GM19240 (cell line): ENCODE measurements at regions not wholly inside any gene's neighbourhood (a gene's known extent, or its start where the extent isn't known, plus 50 kb on each side); places are given as distances from the start of the nearest gene placed in this dataset.
"Not testable (repeated sequence)": the region's sequence is repeated elsewhere in the genome, so short reads cannot be mapped to it uniquely, and the experiment has no call there.

ENCODE experiments used
- DNase-seq: peaks from one replicate; pipeline ENCODE4 v3.0.0; 2011; ENCODE audit warnings: low spot score; ENCODE audit not compliant: insufficient read length

- no peak for DNase-seq
These were observed 224.1 kb downstream of the PHLDA1 start for GRCh38 chr12:75807494-75807893.

DNA sequence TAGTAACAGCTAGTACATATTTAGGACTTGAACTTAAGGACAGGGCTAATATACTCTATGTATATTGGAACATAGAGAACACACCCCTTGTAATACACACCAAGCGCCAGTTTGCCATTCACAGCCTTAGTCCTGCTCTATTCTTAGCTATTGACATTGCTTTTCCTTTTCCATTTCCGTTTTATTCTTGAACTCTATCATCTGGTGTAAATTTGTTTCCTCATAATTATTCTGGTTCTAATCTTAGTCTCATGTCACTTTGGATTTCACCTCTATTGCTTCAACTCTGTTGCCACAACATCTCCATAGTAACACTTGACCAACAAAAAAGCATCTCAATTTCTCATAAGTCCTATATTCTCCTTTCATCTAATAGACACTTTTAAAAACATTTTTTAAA, 225.7 kb downstream of the PHLDA1 start:
- no peak for DNase-seq

- DNase-seq = no peak
These were observed 226.3 kb downstream of the PHLDA1 start for GRCh38 chr12:75805320-75805719.

DNA sequence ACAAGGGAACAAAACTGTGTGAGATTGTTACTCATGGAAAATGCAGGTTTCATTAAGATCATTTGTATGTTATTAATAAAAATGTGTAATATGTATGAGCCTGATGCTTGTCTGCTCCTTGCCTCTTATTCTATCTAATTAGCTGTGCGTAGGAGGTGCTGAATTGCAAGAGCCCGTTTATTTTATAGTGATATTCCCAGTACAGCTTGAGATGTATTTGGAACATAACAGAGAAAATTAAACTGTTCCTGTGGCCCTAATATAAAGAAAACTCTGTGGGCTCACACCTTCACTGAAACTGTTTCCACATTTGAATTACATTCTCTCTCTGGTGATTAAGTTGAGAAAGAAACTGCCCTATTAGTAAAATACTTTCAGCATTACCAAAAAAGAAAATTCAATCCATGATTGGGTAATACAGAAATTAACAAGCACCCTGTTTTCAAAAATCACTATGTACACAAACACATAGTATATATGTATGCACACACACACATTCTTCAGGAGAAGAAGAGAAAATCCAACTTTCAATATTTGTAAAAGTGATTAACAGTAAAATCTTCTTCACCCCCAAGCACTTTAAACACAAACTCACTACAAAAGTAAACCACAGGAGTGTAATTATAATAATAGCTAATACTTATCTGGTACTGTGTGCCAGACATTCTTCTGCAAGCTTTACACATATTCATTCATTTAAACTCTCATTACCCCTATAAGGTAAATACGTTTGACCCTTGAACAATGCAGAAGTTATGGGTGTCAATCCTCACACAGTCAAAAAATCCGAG, 233.2 kb downstream of the PHLDA1 start:
- DNase-seq = no peak

DNA sequence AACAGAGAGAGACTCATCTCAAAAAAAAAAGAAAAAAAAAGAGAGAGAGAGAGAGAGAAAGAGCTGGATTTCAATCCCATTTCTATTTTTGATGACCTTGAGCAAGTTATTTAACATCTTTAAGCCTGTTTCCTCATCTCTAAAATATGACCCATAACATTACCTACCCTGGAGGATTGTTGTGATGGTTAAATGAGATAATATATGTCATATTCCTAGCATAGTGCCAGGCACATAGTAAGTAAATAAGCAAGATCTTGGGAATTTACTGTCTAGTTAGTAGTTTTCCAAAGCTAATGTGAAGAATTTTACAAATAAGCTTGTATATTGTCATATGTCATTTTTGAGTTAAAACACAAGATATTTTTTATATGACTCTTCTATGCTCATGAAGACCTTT, 236.5 kb downstream of the PHLDA1 start:
- no peak for DNase-seq

- no peak for DNase-seq
These were observed 238.9 kb downstream of the PHLDA1 start for GRCh38 chr12:75792687-75793086.

DNA sequence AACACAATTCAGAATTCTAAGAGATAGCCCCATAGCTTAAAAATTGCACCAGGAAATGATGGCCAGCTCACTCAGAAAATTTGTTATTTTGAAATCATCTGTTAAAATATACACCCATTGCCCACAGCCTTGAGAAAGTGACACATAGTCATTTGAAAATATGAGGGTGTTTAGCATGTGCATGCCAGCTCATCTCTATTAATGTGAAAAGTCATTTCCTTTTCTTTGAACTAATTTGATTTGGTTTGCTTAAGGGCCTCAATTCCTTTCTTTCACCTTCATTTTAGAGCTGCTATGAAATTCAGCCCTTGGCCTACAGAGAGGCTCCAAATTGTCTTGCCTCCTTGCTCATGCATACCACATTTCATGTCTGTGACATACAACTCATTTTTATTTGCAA, 241.4 kb downstream of the PHLDA1 start:
- DNase-seq = no peak

DNA sequence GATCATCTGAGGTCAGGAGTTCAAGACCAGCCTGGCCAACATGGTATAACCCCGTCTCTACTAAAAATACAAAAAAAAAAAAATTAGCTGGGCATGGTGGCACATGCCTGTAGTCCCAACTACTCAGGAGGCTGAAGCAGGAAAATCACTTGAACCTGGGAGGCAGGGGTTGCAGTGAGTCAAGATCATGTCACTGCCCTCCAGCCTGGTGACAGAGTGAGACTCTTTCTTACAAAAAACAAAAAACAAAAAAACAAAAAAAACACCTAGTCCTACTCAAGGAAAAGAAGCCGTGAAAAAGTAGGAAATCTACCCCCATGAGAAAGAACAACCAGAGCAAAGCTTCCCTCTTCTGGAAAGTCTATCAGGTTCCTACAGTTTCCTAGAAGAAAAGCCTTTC, 244.4 kb downstream of the PHLDA1 start:
- not testable (repeated sequence) for DNase-seq

DNA sequence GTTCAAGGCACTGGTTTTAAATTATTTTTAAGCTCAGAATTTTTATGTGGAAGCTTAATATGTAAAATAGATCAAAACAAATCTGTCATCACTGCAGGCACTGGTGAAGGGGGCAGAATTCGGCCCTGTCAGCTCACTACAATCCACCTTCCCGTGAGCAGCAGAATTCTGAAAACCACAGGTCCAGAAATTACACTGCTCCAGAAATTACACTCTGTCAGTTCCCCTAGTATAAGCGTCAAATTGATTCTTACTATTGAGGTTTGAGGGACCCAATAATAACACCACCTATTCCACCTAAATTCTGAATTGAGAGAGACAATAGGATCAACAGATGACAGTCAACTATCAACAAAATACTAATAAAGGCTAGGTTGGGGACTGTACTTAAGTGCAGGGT, 245.5 kb downstream of the PHLDA1 start:
- DNase-seq = no peak

- DNase-seq = no peak
These were observed 247.0 kb downstream of the PHLDA1 start for GRCh38 chr12:75784591-75784990.

GRCh38 chr12:75783093-75783877, 248.3 kb downstream of the PHLDA1 start:
- no peak for DNase-seq

GRCh38 chr12:75782069-75782581, 249.5 kb downstream of the PHLDA1 start:
- no peak for DNase-seq

DNA sequence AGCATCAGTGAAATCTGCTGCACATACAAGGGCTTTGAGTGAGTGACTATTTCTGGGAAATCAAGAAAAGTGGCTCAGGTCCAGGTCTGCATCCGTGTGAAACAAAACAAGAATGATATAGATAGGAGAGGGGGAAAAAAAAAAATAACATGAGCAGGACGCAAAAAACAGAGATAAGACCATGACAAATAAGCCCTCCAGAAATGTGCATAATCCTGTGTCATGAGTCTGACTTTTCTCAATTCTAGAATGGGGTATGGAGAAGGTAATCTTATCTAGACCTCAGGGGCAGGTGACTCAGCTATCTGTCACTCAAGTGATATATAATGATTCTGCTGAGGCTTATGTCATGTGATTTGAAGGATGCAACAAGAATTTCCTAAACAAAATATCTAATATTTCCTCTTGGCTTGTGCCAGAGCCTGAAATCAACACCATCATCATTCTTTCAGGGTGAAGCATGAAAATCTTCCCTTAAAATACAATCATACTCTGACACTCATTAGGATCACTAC, 250.0 kb downstream of the PHLDA1 start:
- DNase-seq = no peak

DNA sequence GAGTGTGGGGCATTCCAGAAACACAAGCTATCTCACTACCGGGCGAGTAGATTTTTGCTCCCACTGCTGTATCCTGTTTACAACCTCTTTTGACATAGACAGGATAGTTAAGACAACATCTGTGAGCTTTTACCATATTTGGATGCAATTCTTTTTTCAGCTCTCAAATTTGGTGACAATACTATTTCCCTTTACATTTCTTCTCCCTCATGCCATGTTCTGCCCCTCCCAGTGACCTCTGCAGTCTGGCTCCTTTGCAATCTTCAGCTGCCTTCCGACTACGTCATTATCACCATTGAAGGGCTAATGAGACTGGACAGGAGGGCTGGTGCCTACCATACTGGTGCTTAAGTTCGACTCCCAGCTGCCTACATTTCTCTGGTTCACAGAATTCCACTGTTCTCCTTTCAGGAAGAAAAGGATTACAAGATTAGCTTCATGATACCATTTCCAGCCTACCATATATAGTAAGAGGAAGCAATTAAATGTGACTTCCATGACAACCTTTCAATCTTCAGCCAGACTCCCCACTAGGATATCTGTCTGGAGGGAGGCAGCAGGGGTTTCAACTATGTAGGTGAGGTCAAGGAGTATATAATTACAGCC, 251.6 kb downstream of the PHLDA1 start:
- DNase-seq = no peak

- no peak for DNase-seq
These were observed 257.1 kb downstream of the PHLDA1 start for GRCh38 chr12:75774261-75775052.

- DNase-seq = no peak
These were observed 258.2 kb downstream of the PHLDA1 start for GRCh38 chr12:75773377-75773776.

DNA sequence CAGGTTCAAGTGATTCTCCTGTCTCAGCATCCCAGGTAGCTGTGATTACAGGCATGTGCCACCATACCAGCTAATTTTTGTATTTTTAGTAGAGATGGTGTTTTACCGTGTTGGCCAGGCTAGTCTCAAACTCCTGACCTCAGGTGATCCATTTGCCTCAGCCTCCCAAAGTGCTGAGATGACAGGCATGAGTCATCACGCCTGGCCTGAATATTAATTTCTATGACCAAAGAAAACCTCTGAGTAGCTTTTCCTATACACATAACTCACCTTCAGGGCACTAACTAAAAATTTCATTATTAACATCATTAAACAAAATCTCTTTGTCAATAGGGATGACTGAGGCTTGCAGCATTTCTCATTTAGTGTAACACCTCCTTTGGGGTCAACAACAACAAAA, 259.6 kb upstream of the KRR1 start:
- DNase-seq = no peak

DNA sequence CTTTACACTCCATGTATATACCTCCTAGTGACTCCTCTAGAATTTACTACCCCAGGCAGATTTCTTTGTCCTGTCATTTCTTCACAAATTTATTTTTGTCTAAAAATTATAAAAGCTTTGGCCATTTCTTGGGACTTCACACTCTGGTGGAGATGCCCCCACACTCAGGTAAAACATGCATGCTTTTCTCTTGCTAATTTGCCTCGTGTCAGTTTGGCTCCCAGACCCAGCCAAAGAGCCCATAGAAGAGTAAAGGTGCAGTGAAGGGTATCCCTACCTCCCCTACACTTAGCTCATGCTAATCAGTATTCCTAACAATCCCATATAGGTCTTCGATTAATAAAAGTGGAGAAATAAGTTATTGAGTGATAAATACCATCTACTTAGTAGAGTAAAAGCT, 256.5 kb upstream of the KRR1 start:
- DNase-seq = no peak

DNA sequence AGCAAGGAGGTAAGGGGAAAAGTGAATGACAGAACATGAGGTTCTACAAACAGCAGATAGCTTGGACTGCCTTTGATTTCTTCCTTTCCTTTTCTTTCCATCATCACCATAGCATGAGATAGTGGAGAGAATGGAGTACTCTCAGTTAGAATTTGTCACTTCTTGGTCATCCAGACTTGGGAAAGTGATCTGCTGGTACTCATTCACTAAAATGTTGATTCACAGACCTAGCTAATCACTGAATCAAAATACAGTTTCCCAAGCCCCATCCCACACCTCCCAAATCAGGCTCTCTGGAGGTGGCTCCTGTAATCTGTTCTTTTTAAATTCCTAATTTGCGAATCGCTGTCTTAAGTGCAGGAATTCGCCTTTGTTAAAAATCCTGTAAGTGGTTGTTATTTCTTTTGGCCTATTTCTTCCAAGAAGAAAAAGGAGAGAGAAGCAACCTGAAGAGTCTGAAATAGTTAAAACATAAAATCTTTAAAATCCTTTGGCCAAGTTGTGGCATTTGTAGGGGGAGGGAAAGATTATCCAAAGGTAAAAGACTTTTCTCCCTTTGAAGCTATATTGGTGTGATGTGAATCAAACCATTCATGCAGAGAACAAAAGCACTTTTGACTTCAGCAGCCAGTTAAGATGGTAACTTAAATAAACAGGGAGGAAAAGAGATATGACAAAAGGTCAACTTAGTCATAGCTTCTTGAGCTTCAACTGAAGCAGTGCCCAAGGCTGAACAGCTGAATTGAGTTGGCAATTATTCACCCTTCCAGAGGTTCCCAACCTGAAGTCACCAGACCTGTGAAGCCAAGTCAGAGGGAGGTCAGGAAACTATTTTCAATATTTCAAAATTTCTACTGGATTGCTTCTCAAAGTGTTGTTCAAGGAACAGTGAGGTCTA, 255.1 kb upstream of the KRR1 start:
- DNase-seq = no peak
